A549 (cell line): ENCODE measurements at regions not wholly inside any gene's neighbourhood (a gene's known extent, or its start where the extent isn't known, plus 50 kb on each side); places are given as distances from the start of the nearest gene placed in this dataset.

Experiments
- MAX ChIP-seq: IDR thresholded peaks from 2 replicates; pipeline ENCODE4 v1.6.1; 2012
- POLR2A ChIP-seq: IDR thresholded peaks from 2 replicates; pipeline ENCODE4 v1.6.1; 2012; ENCODE audit warnings: mild to moderate bottlenecking, low read length
- SMC3 ChIP-seq: fragments of >200 bp; sonication (Bioruptor Twin); formaldehyde crosslinking; IDR thresholded peaks from 3 replicates; pipeline ENCODE4 v1.6.1; 2018; ENCODE audit warnings: inconsistent platforms
- TF ChIP-seq, protein P1 (sequence below): fragments of >200 bp; sonication (Bioruptor Twin); formaldehyde crosslinking; IDR thresholded peaks from 3 replicates; pipeline ENCODE4 v1.5.1; 2016

- TF ChIP-seq, protein P1, sequence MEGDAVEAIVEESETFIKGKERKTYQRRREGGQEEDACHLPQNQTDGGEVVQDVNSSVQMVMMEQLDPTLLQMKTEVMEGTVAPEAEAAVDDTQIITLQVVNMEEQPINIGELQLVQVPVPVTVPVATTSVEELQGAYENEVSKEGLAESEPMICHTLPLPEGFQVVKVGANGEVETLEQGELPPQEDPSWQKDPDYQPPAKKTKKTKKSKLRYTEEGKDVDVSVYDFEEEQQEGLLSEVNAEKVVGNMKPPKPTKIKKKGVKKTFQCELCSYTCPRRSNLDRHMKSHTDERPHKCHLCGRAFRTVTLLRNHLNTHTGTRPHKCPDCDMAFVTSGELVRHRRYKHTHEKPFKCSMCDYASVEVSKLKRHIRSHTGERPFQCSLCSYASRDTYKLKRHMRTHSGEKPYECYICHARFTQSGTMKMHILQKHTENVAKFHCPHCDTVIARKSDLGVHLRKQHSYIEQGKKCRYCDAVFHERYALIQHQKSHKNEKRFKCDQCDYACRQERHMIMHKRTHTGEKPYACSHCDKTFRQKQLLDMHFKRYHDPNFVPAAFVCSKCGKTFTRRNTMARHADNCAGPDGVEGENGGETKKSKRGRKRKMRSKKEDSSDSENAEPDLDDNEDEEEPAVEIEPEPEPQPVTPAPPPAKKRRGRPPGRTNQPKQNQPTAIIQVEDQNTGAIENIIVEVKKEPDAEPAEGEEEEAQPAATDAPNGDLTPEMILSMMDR, result no peak
- TF ChIP-seq MAX (no peak), SMC3 (no peak), POLR2A (no peak)
Observed at GRCh38 chr5:57569601-57570000, 87.0 kb upstream of the ACTBL2 start.
